M059J (cell line): ENCODE measurements at regions not wholly inside any gene's neighbourhood (a gene's known extent, or its start where the extent isn't known, plus 50 kb on each side); places are given as distances from the start of the nearest gene placed in this dataset.
A peak's percentile ranks its signal among the peaks of the same experiment; 100 is the strongest.
"Not testable (repeated sequence)": the region's sequence is repeated elsewhere in the genome, so short reads cannot be mapped to it uniquely, and the experiment has no call there.

Source experiments
- DNase-seq: peaks from one replicate; pipeline ENCODE4 v3.0.0-alpha.2; 2012; ENCODE audit warnings: low read depth

- peak; percentile 48 for DNase-seq
These were observed 481.9 kb downstream of the C6orf118 start for GRCh38 chr6:164827537-164827936.

GRCh38 chr6:164826831-164827468, 482.5 kb downstream of the C6orf118 start:
- peak; percentile 54 for DNase-seq

- peak; percentile 66 for DNase-seq
These were observed 484.0 kb downstream of the C6orf118 start for GRCh38 chr6:164825386-164825785.

- DNase-seq, result no peak
These were observed 491.7 kb downstream of the C6orf118 start for GRCh38 chr6:164817662-164818061.

- no peak for DNase-seq
These were observed 496.7 kb downstream of the C6orf118 start for GRCh38 chr6:164812706-164813105.

- DNase-seq, result no peak
These were observed 502.3 kb downstream of the C6orf118 start for GRCh38 chr6:164807125-164807524.

GRCh38 chr6:164795056-164795815, 514.2 kb downstream of the C6orf118 start:
- DNase-seq, result no peak

GRCh38 chr6:164792666-164793065, 516.7 kb downstream of the C6orf118 start:
- DNase-seq, result no peak

GRCh38 chr6:164791498-164791897, 517.9 kb downstream of the C6orf118 start:
- no peak for DNase-seq

GRCh38 chr6:164763788-164764187, 545.6 kb downstream of the C6orf118 start:
- DNase-seq, result no peak

- no peak for DNase-seq
These were observed 552.0 kb downstream of the C6orf118 start for GRCh38 chr6:164757451-164757850.

GRCh38 chr6:164756723-164757122, 552.7 kb downstream of the C6orf118 start:
- DNase-seq, result no peak

GRCh38 chr6:164756142-164756541, 553.3 kb downstream of the C6orf118 start:
- peak; percentile 11 for DNase-seq

- peak; percentile 65 for DNase-seq
These were observed 555.9 kb downstream of the C6orf118 start for GRCh38 chr6:164753517-164753916.

GRCh38 chr6:164751395-164751794, 558.0 kb downstream of the C6orf118 start:
- DNase-seq, result no peak

- DNase-seq, result no peak
These were observed 559.3 kb downstream of the C6orf118 start for GRCh38 chr6:164750128-164750527.

- DNase-seq, result peak; percentile 43
These were observed 560.0 kb downstream of the C6orf118 start for GRCh38 chr6:164749221-164750064.

- DNase-seq, result no peak
These were observed 565.1 kb downstream of the C6orf118 start for GRCh38 chr6:164744301-164744700.

GRCh38 chr6:164741938-164742451, 567.4 kb downstream of the C6orf118 start:
- DNase-seq, result no peak

GRCh38 chr6:164736090-164736489, 573.3 kb downstream of the C6orf118 start:
- not testable (repeated sequence) for DNase-seq

GRCh38 chr6:164731539-164731938, 577.9 kb downstream of the C6orf118 start:
- DNase-seq, result no peak

- no peak for DNase-seq
These were observed 587.9 kb downstream of the C6orf118 start for GRCh38 chr6:164721460-164721859.
